ENCODE measurements at regions not wholly inside any gene's neighbourhood (a gene's known extent, or its start where the extent isn't known, plus 50 kb on each side); places are given as distances from the start of the nearest gene placed in this dataset.
A peak's percentile ranks its signal among the peaks of the same experiment; 100 is the strongest.

DNA sequence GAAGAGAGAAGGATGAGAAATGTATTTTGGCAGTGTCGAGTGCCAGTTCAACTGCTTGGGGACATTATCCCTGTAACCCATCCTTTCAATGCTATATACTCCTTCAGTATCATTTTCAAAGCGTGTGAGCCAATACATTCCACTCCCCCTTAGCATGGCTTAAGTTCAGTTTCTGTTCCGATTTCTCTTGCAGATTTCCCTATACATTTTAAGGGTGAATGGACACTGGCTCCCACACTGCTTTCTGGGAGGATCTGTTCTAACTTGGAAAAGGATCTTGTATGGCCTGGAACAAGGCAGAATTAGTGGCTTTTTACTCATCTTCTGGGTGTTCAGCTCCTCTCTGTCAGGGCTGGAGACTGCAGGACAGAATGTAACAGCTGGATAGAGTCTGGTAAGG lies 333.8 kb downstream of the HAPSTR1 start:
- no peak overlapping the region for H3K4me3 ChIP-seq (ENCODE audit: low read depth, low read length)
- no peak for DNase-seq (ENCODE audit: low read depth)
- TF ChIP-seq CTCF (IDR thresholded peaks at IDR 0.05; ENCODE audit: low read depth, low read length, missing control alignments), result no peak

DNA sequence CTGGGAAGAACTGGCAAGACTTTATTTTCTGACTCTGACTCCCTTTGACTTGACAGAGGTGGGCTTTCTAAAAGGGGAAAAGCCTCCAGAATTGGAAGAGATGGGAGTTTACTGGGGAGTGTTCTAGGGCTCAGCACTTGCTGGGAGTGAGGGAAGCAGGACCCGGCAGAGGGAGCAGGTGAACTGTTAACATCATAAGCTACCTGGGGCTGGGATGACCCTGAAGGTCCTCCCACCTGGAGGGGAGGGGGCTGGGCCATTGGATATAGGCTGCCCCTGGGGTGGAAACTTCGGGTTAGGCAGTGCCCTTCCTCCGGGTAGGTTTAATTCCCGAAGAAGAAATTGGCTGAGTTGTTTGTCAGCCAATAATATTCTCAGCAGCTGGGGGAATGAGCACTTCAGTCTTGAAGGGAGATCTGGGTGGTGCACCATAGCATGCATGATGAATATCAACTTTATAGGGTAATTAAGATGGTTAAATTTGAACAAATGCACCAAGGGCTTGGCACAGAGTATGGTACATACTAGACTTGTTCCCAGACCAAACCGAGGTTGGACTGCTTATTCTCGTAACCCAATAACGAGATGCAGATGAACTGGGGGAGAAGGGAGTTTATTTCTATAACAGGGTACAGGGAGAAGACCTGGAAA lies 337.0 kb downstream of the HAPSTR1 start:
- no peak for DNase-seq (ENCODE audit: low read depth)
- no peak for TF ChIP-seq CTCF (IDR thresholded peaks at IDR 0.05; ENCODE audit: low read depth, low read length, missing control alignments)

DNA sequence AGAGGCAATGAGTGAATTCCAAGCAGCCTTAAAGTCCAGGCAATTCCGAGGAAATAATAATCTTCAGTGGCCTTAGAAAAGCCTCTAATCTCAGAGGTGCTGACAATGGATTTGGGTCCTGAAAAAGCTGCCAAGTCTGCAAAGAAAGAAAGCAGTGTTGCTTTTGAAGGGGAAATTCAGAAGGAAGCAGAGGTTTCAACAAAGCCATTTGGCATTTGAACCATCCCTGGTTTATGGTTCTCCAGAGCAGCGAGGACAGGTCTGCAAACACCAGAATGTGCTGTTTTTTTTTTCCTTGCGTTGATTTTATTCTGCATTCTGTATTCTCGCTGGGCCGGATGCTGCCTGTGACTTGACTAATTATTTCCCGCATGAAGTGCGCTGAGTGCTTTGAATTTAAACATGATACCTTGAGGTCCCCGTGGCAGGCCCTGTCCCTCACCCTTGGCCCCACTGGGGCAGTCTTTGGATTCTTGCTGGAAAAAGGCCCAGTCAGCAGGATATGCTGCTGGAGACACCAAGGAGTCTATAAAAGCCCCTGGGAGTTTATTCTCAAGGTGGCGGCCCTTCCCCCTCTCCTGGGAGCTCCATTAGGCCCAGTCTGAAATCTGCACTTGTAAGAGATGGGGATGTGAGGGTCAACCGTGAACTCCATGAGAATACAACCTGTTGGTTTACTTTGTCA lies 338.3 kb downstream of the HAPSTR1 start:
- no peak for DNase-seq (ENCODE audit: low read depth)
- H3K4me3 ChIP-seq (ENCODE audit: low read depth, low read length), result no peak overlapping the region
- no peak for TF ChIP-seq CTCF (IDR thresholded peaks at IDR 0.05; ENCODE audit: low read depth, low read length, missing control alignments)

More for the DNA sequence above, 337.0 kb downstream of the HAPSTR1 start:
- no peak overlapping the region for H3K4me3 ChIP-seq (ENCODE audit: low read depth, low read length)

- DNase-seq (ENCODE audit: low read depth), result no peak
- no peak overlapping the region for H3K4me3 ChIP-seq (ENCODE audit: low read depth, low read length)
- no peak for TF ChIP-seq CTCF (IDR thresholded peaks at IDR 0.05; ENCODE audit: low read depth, low read length, missing control alignments)
Observed at GRCh38 chr16:9434659-9435058, 343.2 kb downstream of the HAPSTR1 start.

GRCh38 chr16:9436175-9436574 lies 344.7 kb downstream of the HAPSTR1 start:
- DNase-seq (ENCODE audit: low read depth), result no peak
- no peak for TF ChIP-seq CTCF (IDR thresholded peaks at IDR 0.05; ENCODE audit: low read depth, low read length, missing control alignments)
- H3K4me3 ChIP-seq (ENCODE audit: low read depth, low read length), result no peak overlapping the region

GRCh38 chr16:9437115-9437514 lies 345.7 kb downstream of the HAPSTR1 start:
- peak; percentile 5 for DNase-seq (ENCODE audit: low read depth)
- H3K4me3 ChIP-seq (ENCODE audit: low read depth, low read length), result no peak overlapping the region
- no peak for TF ChIP-seq CTCF (IDR thresholded peaks at IDR 0.05; ENCODE audit: low read depth, low read length, missing control alignments)

DNA sequence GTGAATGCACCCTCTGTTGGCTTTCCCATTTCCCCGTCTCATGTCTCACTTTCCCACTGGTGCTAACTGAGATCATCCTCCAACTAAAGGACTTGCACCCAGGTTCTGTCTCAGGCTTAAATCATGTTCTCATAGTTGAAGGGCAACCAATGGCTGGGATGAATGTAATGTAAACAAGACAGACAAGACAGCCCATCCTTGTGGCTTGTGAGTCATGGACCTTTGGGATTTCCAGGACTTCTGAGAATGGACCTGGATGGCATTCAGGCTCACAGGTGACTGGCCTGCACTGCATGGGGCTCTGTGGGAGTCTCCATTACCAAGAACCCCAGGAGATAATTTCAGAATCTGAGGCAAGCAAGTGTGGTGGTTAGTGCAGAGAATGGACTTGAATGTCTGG lies 347.5 kb downstream of the HAPSTR1 start:
- DNase-seq (ENCODE audit: low read depth), result no peak
- no peak overlapping the region for H3K4me3 ChIP-seq (ENCODE audit: low read depth, low read length)
- no peak for TF ChIP-seq CTCF (IDR thresholded peaks at IDR 0.05; ENCODE audit: low read depth, low read length, missing control alignments)

All from GM12864 (cell line).